ENCODE measurements at regions not wholly inside any gene's neighbourhood (a gene's known extent, or its start where the extent isn't known, plus 50 kb on each side); places are given as distances from the start of the nearest gene placed in this dataset.

- Histone ChIP-seq H3K4me3 (ENCODE audit: low read length in 3 of 3) (no peak overlapping the region), H3K4me1 (ENCODE audit: control insufficient read depth in 3 of 3, insufficient read depth in 3 of 3, low read length in 3 of 3) (peaks cover 11 to 25% (median 18%) of the 10 kb centered on the region in 3 donors), H3K27ac (ENCODE audit: low read depth, low read length) (no peak overlapping the region), H3K36me3 (ENCODE audit: control insufficient read depth in 3 of 3, insufficient read depth in 3 of 3, low read length in 3 of 3) (no peaks in the 10 kb centered on the region), H3K9me3 (ENCODE audit: control insufficient read depth in 3 of 3, low read length in 3 of 3) (no peaks in the 10 kb centered on the region), H3K9ac (ENCODE audit: low read depth in 1 of 3, low read length in 3 of 3) (no peak overlapping the region), H3K27me3 (ENCODE audit: control insufficient read depth in 3 of 3, insufficient read depth in 3 of 3, low read length in 3 of 3) (no peaks in the 10 kb centered on the region)
These were observed 57.4 kb upstream of the HECTD2 start for GRCh38 chr10:91352760-91353159.

- Histone ChIP-seq H3K27ac (ENCODE audit: low read depth, low read length) (no peak overlapping the region), H3K4me3 (ENCODE audit: low read length in 3 of 3) (no peak overlapping the region), H3K9me3 (ENCODE audit: control insufficient read depth in 3 of 3, low read length in 3 of 3) (no peaks in the 10 kb centered on the region), H3K9ac (ENCODE audit: low read depth in 1 of 3, low read length in 3 of 3) (no peak overlapping the region), H3K36me3 (ENCODE audit: control insufficient read depth in 3 of 3, insufficient read depth in 3 of 3, low read length in 3 of 3) (no peaks in the 10 kb centered on the region), H3K27me3 (ENCODE audit: control insufficient read depth in 3 of 3, insufficient read depth in 3 of 3, low read length in 3 of 3) (no peaks in the 10 kb centered on the region), H3K4me1 (ENCODE audit: control insufficient read depth in 3 of 3, insufficient read depth in 3 of 3, low read length in 3 of 3) (peaks cover 7 to 17% (median 11%) of the 10 kb centered on the region in 3 donors)
These were observed 55.7 kb upstream of the HECTD2 start for GRCh38 chr10:91354166-91355075.

DNA sequence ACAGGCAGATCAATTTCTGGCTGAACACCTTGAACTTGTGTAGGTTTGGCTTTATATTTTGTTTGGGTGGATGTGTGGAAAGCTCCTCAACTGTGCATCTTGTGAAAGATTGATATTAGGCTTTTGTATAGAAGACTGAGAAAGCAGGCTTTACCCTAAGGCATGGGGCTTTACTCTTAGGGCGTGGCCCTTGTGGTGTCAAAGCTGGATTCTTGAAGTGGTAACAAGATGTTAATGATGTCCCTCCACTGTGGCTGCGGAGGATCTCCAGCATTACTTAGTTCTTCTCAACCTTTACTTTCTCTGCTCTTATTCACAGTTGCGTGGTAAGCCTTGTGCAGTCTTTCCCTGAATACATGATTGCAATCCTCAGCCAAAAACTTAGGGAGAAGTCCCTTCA is 54.1 kb upstream of the HECTD2 start:
- Histone ChIP-seq H3K36me3 (ENCODE audit: control insufficient read depth in 3 of 3, insufficient read depth in 3 of 3, low read length in 3 of 3) (no peaks in the 10 kb centered on the region), H3K9ac (ENCODE audit: low read depth in 1 of 3, low read length in 3 of 3) (no peak overlapping the region), H3K4me1 (ENCODE audit: control insufficient read depth in 3 of 3, insufficient read depth in 3 of 3, low read length in 3 of 3) (peaks cover 4 to 7% (median 4%) of the 10 kb centered on the region in 3 donors), H3K9me3 (ENCODE audit: control insufficient read depth in 3 of 3, low read length in 3 of 3) (no peaks in the 10 kb centered on the region), H3K27me3 (ENCODE audit: control insufficient read depth in 3 of 3, insufficient read depth in 3 of 3, low read length in 3 of 3) (no peaks in the 10 kb centered on the region), H3K27ac (ENCODE audit: low read depth, low read length) (no peak overlapping the region), H3K4me3 (ENCODE audit: low read length in 3 of 3) (no peak overlapping the region)

DNA sequence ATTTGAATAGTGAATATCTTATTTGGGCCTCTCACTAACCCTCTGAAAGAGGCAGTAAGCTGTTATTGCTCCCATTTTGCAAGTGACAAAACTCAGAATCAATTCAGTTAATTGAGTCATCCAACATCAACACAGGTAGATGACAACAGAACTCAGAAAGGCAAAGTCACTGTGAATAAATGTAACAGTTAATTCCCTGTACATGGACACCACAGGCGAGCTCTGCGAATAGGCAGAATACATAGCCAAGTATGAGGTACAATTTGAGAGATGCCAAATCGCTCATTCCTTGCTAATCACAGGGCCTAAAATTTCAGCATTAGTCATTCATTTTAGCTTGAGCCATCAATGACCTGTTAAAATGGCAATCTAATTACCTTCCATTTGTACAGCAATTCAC is 52.6 kb upstream of the HECTD2 start:
- no peaks in the 10 kb centered on the region for H3K36me3 ChIP-seq (ENCODE audit: control insufficient read depth in 3 of 3, insufficient read depth in 3 of 3, low read length in 3 of 3)
- no peak overlapping the region for H3K9ac ChIP-seq (ENCODE audit: low read depth in 1 of 3, low read length in 3 of 3)
- H3K4me1 ChIP-seq (ENCODE audit: control insufficient read depth in 3 of 3, insufficient read depth in 3 of 3, low read length in 3 of 3): peaks cover 0 to 4% (median 0%) of the 10 kb centered on the region in 3 donors
- no peaks in the 10 kb centered on the region for H3K9me3 ChIP-seq (ENCODE audit: control insufficient read depth in 3 of 3, low read length in 3 of 3)
- no peak overlapping the region for H3K27ac ChIP-seq (ENCODE audit: low read depth, low read length)
- no peaks in the 10 kb centered on the region for H3K27me3 ChIP-seq (ENCODE audit: control insufficient read depth in 3 of 3, insufficient read depth in 3 of 3, low read length in 3 of 3)
- no peak overlapping the region for H3K4me3 ChIP-seq (ENCODE audit: low read length in 3 of 3)
